AG08395 (cell line): ENCODE measurements at regions not wholly inside any gene's neighbourhood (a gene's known extent, or its start where the extent isn't known, plus 50 kb on each side); places are given as distances from the start of the nearest gene placed in this dataset.

Experiments
- DNase-seq: peaks from one replicate; pipeline ENCODE4 v3.0.0; 2012; ENCODE audit warnings: mixed read lengths, low spot score

DNA sequence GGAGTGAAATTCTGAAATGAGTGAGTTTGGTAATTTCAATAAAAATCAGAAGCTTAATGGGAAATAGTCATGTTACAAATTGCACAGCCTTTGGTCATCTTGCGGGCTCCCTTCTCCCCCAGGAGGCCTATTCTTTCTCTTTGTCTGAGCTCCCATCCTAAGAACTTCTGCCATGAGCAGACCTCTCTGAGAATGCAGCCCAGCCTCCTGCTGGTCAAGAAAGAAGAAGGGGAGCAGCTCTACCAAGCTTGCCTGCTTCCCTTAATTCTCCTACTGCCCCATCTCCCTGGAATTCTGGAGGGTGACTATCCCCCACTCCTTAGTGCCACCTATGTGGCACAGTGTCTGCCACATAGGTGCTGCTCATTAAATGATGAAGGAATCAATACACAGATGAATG lies 300.7 kb upstream of the DAB1 start:
- no peak for DNase-seq

DNA sequence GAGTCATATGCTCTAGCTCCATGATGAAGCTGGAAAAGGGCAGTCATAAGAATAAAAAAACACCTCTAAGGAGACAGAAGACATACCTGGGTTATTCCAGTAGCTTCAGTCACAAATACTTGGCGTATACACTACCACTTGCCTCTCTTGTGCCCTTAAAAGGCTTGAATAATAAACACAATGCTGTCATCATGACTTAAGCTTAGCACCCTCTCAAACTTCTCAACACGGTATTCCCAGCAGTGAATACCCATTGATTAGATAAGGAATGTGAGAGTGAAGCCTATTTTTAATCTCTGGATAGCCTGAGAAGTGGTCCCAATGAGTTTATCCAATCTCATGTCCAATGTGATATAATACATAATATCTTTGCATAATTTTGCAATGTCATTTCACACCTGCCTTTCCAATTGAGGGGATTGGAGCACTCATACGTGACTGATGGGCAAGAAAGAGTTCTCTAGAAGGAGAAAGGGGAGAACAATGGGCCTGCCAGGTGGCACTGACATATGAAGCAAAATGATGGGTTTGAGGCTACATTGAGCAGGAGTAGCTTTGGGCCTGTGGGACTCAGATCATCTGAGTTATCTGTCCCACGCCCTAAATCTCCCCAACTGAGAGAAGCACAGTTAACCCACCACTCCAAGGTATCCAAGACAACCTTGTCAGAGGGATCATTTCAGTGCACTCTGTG lies 298.6 kb upstream of the DAB1 start:
- DNase-seq = no peak

DNA sequence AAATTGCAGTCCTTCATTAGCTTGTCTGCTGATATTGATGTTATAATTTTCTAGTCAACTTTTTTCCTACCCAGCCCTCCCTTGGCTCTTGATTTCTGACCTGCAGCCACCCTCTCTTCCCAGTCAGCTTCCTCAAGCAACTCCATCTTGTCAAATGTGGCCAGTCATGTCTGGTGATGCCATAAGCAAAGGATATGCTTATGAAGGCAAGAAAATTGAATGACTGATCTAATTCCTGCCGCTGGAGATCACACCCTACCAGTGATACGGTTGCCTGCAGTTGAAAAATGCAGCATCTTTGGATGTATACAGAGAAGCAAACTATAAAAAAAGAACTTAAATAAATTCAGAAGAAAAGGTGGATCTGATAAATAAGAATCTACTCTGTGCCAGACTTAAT lies 297.1 kb upstream of the DAB1 start:
- no peak for DNase-seq

DNA sequence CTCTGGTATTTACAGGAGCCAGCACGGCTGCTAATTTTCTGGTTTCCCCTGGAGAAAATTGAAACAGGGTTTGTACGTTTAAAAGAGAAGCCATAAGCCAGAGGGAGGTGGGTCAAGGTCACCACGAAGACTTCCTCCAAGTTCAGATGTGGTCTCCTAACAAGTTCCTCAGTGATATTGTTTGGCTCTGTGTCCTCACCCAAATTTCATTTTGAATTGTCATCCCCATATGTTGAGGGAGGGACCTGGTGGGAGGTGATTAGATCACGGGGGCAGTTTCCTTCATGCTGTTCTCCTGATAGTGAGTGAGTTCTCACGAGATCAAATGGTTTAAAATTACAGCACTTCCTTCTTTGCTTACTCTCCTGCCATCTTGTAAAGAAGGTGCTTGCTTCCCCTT lies 295.4 kb upstream of the DAB1 start:
- DNase-seq = no peak

DNA sequence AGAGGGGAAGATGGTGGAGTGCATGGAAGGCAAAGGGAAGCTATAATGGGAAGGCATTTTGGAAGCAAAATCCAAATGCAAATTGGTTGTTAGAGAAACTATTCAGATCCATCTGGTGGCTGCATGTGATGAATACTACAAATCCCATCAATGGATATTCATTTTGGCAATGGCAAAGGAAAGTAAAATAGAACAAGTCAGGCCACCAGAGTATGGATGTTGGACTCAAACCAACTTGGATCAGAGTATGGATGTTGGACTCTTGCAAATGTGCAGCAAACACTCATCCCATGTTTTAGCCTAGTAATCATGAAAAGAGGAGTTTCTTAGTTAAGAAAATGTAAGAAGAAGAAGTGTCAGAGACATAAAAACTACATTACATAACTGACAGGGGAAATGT lies 289.6 kb upstream of the DAB1 start:
- no peak for DNase-seq

DNA sequence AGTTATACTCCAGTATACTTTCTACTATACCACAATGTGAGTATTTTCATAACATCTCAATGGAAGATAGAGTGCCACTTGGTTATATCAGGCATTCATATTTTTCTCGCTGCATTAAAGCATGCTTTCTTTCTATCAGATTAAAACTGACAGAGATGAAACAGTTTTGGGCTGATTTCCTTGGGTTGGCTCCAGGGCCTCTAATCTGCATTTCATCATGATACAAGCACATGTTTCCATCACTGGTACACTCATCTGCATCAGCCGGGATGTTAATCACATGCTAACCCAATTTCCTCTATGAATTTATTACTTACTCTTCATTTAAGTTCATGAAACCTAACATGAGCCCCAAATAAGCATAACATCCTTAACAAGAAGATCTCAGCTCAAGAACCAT lies 289.0 kb upstream of the DAB1 start:
- DNase-seq = no peak

DNA sequence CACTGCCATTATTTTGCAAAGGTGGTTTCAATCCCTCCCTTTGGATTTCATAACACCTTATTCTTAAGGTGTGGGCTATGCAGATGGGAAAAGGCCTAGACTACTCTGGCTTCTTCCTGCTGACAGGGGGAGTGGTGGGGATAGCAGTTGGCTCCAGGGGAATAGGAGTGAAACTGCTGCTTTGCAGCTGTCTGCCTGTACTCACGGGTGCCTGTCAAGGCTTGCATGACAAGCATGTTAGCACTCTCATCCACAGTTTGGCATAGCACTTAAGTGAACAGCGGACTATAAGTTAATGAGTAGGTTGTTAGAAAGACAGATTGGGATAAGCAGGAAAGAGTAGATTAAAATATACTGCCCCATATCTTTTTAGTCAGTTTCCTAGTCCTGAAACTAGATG lies 287.5 kb upstream of the DAB1 start:
- no peak for DNase-seq

DNA sequence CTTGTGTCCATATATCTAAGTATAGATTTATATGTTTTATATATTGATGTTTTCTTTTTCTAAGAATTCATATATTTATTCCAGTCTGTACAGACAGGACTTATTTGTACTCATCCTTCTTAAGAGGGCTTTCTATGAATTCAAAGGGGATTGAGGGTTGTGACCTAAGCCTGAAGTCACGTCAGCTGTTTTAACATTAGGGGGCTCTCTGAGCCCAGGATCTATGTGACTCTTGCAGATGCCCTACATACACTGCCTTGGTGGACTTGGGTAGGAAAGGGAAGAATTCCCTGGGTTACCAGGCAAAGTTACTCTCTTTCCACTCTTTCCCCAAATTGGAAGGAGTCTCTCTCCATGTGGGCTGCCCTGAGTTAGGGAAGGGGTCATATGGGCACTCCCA lies 283.8 kb upstream of the DAB1 start:
- no peak for DNase-seq

DNA sequence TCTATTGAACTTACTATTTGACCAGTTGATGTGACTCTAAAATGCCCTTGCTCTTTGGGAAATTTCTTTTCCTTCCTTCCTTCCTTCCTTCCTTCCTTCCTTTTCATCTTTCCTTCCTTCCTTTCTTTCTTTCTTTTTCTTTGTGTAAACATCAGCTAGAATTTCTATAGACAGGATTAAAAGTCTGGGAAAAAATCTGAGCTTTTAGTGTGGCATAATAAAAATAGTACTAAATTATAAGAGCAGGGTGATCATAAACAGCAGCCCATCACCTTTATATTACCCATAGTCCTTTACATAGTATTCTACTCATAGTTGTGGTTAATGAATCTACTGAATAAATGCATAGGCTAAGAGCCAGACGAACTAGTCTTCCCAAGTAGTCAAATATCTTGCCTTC lies 281.0 kb upstream of the DAB1 start:
- DNase-seq = no peak

DNA sequence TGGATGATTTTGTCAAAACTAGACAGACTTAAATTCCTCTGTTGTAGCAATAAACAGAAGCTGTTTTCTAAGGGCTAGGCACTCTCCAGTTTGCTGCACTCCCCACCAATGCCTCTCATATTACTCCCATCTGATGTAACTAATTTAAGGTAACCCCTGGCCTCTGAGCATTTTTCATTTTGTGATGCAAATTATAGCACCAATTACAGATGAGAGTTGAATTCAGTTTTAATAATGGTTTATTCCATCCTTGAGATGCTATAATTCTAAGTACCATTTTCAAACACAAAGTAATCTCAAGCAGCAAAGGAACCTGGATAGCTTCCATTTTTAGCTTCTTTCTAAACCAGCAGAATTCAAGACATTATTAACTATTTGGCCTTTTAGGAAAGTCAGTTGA lies 280.4 kb upstream of the DAB1 start:
- DNase-seq = no peak

DNA sequence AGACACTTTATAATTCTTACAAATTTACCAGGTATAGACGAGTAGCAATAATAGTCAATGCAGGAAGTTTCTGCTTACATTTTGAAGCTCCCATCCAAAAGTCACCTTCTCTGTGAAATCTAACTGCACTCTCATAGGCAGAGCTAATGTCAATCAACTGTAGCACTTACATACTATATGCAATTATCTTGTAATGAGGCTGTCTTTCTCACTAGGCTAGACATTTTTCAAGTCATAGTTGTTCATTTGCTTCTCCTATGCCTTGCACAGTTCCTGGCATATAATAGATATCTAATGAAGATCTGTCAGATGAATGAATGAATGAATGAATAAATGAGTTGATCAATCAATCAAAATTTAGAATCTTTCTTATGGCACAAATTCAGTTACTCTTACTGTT lies 273.0 kb upstream of the DAB1 start:
- DNase-seq = no peak

DNA sequence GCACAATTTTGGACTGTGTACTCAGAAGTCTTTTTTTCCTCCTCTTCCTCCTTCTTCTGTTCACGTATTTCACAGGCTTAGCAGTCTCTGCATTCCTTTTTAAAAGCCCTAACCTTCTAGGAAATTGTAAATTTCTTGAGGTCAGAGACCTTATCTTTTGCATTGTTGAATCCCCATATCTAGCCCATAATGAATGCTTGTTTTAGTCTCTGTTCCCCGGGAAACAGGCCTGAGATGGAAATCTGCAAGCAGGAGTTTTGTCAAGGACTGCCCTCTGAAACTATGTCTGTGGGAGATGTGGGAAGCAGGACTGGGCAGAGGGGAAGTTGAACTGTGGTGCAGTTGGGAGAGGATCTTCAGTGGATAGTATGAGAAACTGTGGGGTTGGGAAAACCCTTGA lies 272.2 kb upstream of the DAB1 start:
- DNase-seq = no peak

DNA sequence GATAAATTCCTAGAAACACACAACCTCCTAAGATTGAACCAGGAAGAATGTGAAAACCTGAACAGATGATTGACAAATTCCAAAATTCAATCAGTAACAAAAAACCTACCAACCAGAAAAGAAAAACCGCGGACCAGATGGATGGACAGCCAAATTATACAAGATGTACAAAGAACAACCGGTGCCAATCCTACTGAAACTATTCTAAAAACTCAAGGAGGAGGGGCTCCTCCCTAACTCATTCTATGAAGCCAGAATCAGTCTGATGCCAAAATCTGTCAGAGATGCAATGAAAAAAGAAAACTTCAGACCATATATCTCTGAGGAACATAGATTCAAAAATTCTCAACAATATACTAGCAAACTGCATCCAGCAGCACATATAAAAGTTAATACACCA lies 262.4 kb upstream of the DAB1 start:
- DNase-seq = no peak

DNA sequence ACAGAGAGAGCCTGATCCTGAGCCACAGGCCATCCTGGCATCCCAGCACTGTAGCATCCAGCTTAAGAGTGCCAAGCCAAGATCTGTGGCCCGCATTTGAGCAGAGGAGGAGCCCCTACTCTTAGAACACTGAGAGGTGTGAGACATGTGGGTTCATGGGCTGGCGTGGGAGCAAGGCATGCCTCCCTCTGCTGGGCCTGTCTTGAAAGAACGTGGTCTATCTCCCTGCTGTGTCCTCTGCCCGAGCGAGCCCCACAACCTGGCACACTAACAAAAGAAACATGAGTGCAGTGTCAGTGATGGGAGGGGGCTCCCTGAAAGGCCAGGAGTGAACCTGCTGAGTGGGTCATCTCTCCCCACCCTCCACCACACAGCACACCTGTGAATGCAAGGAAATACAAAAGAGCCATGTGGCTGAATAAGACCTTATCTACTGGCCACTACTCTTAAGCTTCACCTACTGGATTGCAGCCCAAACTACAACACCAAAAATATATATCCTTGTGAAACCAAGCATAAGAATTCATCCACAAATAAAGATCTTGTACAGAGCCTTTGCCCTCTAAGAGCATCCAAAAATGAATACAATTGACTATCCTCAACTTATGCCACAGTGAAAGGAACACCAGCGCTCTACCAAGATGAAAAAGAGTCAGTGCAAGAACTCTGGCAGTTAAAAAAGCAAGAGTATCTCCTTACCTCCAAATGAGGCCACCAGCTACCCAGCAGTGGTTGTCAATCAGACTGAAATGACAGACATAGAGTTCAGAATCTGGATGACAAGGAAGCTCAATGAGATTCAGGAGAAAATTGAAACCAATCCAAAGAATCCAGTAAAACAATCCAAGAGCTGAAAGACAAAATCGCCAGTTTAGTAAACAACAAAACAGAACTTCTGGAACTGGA lies 259.4 kb upstream of the DAB1 start:
- DNase-seq = no peak

DNA sequence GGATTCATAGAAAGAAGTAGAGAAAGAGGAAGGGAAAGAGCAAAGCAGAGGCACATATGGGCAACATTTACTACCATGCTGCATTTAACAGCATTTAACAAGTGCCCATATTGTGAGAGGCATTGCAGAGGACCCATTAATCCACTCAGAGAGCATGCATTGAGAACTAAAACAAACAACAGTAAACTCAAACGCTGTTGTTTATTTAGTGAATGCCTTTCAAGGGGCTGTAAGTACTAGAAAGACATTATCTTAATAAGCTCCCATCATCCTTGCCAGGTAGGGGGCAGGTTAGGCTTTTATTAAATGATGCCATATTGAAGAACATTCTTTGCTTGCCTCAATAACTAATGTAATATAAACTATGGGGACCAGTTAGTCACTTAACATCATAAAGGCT lies 254.3 kb upstream of the DAB1 start:
- no peak for DNase-seq

DNA sequence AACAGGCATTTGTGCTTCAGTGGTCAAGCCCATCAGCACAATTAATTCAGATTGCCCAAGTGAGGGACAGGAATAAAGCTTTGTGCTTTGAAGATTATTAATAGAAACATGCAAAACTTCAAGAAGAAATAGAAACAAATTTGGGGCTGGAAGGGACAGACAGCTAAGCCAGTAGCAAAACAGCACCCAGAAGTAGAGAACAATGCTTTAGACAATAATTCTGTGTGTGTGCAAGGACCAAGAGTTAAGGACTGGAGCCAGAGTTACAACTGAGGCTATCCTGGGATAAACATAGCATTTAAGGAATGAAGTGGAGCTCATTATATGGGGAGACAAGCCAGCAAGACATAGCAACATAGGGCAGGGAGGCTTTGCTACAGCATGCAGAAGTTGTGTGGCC lies 251.9 kb upstream of the DAB1 start:
- DNase-seq = no peak

DNA sequence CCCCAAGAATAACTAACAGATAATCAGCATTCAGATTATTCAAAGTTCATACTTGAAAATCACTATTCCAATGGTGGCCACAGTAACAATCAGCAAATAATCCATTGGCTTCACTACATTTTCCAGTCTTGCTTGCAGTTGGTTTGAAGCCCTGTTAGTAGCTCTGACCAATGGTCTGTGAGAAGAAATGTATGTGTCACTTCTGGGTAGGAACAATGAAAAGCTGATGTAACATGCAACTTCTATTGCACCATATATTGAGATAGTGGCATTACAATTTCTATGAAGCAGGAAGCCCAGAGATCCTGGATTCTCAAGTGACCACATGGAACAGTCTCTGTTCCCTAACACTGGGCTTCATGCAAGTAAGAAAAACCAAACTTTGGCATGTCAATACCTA lies 250.9 kb upstream of the DAB1 start:
- DNase-seq = no peak

DNA sequence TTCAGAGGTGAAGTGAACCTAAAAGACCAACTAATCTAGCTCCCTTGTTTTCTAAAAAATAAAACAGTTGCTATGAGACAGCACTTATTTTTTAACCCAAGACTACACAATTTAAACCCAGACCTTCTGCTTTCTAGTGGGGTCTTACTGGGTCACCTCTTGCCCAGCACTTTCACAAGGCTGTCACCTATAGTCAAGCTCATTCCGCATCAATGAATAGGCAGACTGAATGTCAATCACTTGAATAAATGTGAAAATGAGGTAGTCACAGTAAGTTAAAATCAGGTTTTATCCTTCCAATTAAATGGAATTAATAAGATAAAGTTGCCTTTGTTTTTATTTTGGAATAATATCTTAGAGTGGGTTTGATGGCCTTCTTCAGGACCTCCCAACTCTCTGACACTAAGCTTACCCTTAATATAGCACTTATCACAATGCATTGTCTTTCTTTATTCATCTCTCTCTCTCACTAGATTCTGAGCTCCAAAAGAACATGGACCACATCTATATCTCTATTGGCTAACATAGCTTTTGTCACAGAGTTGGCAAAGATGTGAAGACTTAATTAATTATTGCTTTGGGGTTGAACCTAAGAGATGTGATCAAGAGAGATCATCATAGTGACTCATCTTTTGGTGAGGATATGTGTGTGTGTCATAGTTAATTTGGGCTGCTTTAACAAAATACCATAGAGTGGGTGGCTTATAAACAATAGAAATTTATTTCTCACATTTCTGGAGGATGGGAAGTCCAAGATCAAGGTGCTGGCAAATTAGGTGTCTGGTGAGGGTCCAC lies 248.7 kb upstream of the DAB1 start:
- no peak for DNase-seq

DNA sequence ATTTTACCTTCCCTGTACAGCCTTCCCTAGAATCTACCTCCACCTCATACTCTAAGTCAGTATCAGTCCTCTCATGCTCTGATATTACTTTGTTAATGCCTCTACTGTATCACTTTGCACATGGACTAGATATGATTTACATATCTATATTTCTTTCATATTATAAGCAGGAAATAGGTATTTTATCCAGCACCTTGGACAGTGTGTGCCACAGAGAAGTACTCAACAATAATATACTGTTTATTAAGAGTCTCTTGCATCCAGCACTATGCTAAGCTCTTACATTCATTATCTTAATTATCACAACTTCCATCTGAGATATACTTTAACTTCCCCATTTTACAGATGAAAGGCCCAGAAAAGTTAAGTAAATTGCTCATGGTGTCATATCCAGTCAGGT lies 247.9 kb upstream of the DAB1 start:
- DNase-seq = no peak

DNA sequence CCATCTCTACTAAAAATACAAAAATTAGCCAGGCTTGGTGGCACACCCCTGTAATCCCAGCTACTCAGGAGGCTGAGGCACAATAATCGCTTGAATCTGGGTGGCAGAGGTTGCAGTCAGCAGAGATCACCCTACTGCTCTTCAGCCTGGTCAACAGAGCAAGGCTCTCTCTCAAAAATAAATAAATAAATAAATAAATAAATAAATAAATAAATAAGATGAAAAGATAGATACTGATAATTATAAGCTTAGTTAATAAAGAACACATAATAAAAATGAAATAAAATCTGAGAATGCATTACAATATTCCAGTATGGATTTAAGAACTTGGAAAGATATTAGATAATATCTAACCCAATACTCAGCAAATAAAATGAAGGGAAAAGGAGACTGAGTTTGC lies 235.9 kb upstream of the DAB1 start:
- DNase-seq = no peak

DNA sequence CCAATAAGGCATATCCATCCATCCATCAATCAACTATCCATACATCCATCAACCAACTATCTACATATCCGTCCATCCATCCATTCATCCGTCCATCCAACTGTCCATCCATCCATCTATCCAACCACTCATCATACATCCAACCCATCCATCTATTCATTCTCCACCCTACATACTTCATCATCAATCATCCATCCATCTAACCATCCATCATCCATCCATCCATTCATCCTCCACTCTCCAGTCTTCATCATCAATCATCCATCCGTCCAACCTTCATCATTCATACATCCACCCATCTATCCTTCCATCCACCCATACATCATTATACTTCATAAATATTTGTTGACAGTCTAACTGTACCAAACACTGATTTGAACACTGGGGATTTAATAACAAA lies 231.3 kb upstream of the DAB1 start:
- DNase-seq = no peak

DNA sequence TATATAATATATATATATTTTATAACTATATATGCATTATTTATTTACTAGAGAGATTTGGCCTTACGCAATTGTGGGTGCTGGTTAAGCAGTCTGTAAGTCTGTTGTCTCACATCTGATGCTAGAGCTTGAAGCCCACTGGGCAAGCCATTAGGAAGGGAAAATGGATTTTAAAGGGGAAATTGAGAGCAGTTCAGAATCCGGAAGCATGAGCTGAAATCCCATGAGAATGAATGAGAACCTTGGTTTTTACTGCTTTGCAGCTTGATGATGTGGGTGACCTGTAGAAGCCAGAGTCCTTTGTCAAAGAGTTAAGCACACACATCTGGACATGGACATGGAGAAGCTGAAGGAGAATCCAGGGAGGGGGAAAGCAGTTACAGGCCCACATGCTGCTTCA lies 220.8 kb upstream of the DAB1 start:
- no peak for DNase-seq

DNA sequence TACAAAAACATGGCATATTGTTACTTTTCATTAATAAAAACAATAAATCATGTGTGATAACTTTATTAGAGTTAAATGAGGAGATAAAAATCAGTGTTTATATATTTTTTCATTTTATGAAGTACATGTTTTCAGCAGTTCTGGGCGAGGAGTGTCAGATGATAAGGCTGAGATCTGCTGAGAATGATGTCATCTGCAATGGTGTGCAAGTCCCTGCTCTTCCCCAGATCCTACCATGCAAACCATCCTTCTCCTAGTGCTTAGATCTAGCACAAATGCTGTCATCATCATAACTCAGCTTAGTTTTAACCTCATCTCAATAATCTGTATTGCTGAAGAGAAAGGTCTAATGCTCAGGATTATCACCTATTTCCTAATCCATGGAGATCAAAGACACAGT lies 214.4 kb upstream of the DAB1 start:
- DNase-seq = no peak
